BJ (cell line): ENCODE measurements at regions not wholly inside any gene's neighbourhood (a gene's known extent, or its start where the extent isn't known, plus 50 kb on each side); places are given as distances from the start of the nearest gene placed in this dataset.

Source experiments
- CTCF ChIA-PET: fragments of 350-600 bp; formaldehyde crosslinking; extraction: SDS; loops from one replicate; lab custom pipeline; 2021; ENCODE audit warnings: antibody characterized with exemption, inconsistent platforms; lab: Yijun Ruan, JAX
- POLR2A ChIA-PET: fragments of 300-600 bp; sonication (Branson Sonifier 250); formaldehyde crosslinking; extraction: SDS; loops from one replicate; lab custom pipeline; 2021; ENCODE audit warnings: antibody characterized with exemption; lab: Charles Lee
- DNase-seq: peaks from one replicate; pipeline ENCODE4 v3.0.0-alpha.2; 2011; ENCODE audit warnings: low read depth
- H3K27me3 ChIP-seq: 2 replicates; pipeline ENCODE4 v1.6.0; 2011; ENCODE audit warnings: low read length; ENCODE audit not compliant: control insufficient read depth, insufficient read depth
- H3K36me3 ChIP-seq: 2 replicates; pipeline ENCODE4 v1.5.1; 2011; ENCODE audit warnings: low read length; ENCODE audit not compliant: control insufficient read depth, insufficient read depth
- H3K4me3 ChIP-seq: 2 replicates; pipeline ENCODE4 v1.5.1; 2011; ENCODE audit warnings: low read depth, mild to moderate bottlenecking, control low read depth, low read length
- CTCF ChIP-seq: IDR thresholded peaks from 2 replicates; pipeline ENCODE4 v1.5.1; 2011; ENCODE audit warnings: low read depth, mild to moderate bottlenecking, control low read depth, inconsistent platforms, low read length, moderate library complexity; ENCODE audit not compliant: insufficient read depth

- no peaks in the 10 kb centered on the region for H3K36me3 ChIP-seq
- no peak for TF ChIP-seq CTCF
- CTCF ChIA-PET: interaction anchor here (0.9 kb wide), 1 partner anchor 11 kb away, joined by 3 read pairs; no protein-coding TSS in a partner anchor
- no peak for DNase-seq
- no peak overlapping the region for H3K4me3 ChIP-seq
- no peaks in the 10 kb centered on the region for H3K27me3 ChIP-seq
- POLR2A ChIA-PET: no interaction called here
Observed at GRCh38 chr9:73349476-73349875, 197.8 kb downstream of the ANXA1 start.

- no peak overlapping the region for H3K4me3 ChIP-seq
- no peaks in the 10 kb centered on the region for H3K36me3 ChIP-seq
- POLR2A ChIA-PET: no interaction called here
- no peak for DNase-seq
- no peak for TF ChIP-seq CTCF
- no peaks in the 10 kb centered on the region for H3K27me3 ChIP-seq
- CTCF ChIA-PET: interaction anchor here (2.2 kb wide), 1 partner anchor 11 kb away, joined by 4 read pairs; no protein-coding TSS in a partner anchor
Observed at GRCh38 chr9:73357607-73358006, 205.9 kb downstream of the ANXA1 start.

GRCh38 chr9:73370053-73370452, 218.4 kb downstream of the ANXA1 start:
- Histone ChIP-seq H3K36me3 (no peaks in the 10 kb centered on the region), H3K27me3 (no peaks in the 10 kb centered on the region), H3K4me3 (no peak overlapping the region)
- ChIA-PET POLR2A (no interaction called here), CTCF (no interaction called here)
- DNase-seq: no peak
- TF ChIP-seq CTCF: no peak

GRCh38 chr9:73371801-73372200, 220.1 kb downstream of the ANXA1 start:
- H3K4me3 ChIP-seq: no peak overlapping the region
- no peak for DNase-seq
- POLR2A ChIA-PET: no interaction called here
- CTCF ChIA-PET: interaction anchor here (0.6 kb wide), 1 partner anchor 72 kb away, joined by 3 read pairs; no protein-coding TSS in a partner anchor
- H3K36me3 ChIP-seq: no peaks in the 10 kb centered on the region
- no peak for TF ChIP-seq CTCF
- H3K27me3 ChIP-seq: no peaks in the 10 kb centered on the region

DNA sequence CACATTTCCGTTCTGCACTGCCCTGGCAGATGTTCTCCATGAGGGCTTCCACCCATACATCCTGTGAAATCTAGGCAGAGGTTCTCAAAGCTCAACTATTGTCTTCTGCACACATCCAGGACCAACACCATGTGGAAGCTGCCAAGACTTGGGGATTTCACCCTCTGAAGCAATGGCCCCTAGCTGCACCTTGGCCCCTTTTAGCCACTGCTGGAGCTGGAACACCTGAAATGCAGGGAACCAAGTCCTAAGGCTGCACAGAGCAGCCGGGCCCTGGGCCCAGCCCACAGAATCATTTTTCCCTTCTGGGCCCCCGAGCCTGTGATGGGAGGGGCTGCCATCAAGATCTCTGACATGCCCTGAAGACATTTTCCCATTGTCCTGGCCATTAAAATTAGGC, 228.7 kb downstream of the ANXA1 start:
- no peaks in the 10 kb centered on the region for H3K27me3 ChIP-seq
- ChIA-PET POLR2A (no interaction called here), CTCF (no interaction called here)
- H3K36me3 ChIP-seq: no peaks in the 10 kb centered on the region
- no peak for TF ChIP-seq CTCF
- H3K4me3 ChIP-seq: no peak overlapping the region
- no peak for DNase-seq
